Nephron (organoid): ENCODE measurements at regions not wholly inside any gene's neighbourhood (a gene's known extent, or its start where the extent isn't known, plus 50 kb on each side); places are given as distances from the start of the nearest gene placed in this dataset.

Source experiments
- H3K27ac Mint-ChIP-seq, 3 experiments: 2 replicates each; pipeline ENCODE4 v1.8.0; 2020; ENCODE audit warnings: mixed read lengths in 3 of 3, mild to moderate bottlenecking in 2 of 3, moderate library complexity in 1 of 3
- H3K27me3 Mint-ChIP-seq: 2 replicates; pipeline ENCODE4 v1.8.0; 2021; ENCODE audit warnings: low read depth, mild to moderate bottlenecking, moderate library complexity, mixed read lengths
- H3K36me3 Mint-ChIP-seq: 2 replicates; pipeline ENCODE4 v1.8.0; 2020; ENCODE audit warnings: low read depth, mixed read lengths
- H3K4me1 Mint-ChIP-seq: 2 replicates; pipeline ENCODE4 v1.8.0; 2020; ENCODE audit warnings: mixed read lengths
- H3K4me3 Mint-ChIP-seq, 3 experiments: 2 replicates each; pipeline ENCODE4 v1.8.0; 2020; ENCODE audit warnings: mild to moderate bottlenecking in 3 of 3, mixed read lengths in 3 of 3, moderate library complexity in 2 of 3
- H3K9me3 Mint-ChIP-seq: 2 replicates; pipeline ENCODE4 v1.8.0; 2020; ENCODE audit warnings: mixed read lengths
- CTCF ChIP-seq, 3 experiments: fragments of 200-600 bp; sonication (generic); IDR thresholded peaks; one replicate each; pipeline ENCODE4 v1.5.0; 2021; ENCODE audit warnings: antibody characterized with exemption in 3 of 3; ENCODE audit not compliant: unreplicated experiment in 3 of 3

- no peak overlapping the region for H3K4me3 Mint-ChIP-seq
- no peak for TF ChIP-seq CTCF (IDR thresholded peaks at IDR 0.05; ENCODE audit: unreplicated experiment in 3 of 3)
- no peaks in the 10 kb centered on the region for H3K36me3 Mint-ChIP-seq
- H3K9me3 Mint-ChIP-seq = peaks cover 4% of the 10 kb centered on the region
- no peaks in the 10 kb centered on the region for H3K27me3 Mint-ChIP-seq
- H3K27ac Mint-ChIP-seq = peak overlapping the region in 2 of 3 experiments; percentile 50 to 63
- H3K4me1 Mint-ChIP-seq = peaks cover 19% of the 10 kb centered on the region
These were observed 131.6 kb upstream of the NEDD9 start for GRCh38 chr6:11363881-11364576.

GRCh38 chr6:11362564-11362963, 130.1 kb upstream of the NEDD9 start:
- H3K27ac Mint-ChIP-seq = no peak overlapping the region
- TF ChIP-seq CTCF (IDR thresholded peaks at IDR 0.05; ENCODE audit: unreplicated experiment in 3 of 3) = no peak
- H3K4me3 Mint-ChIP-seq = no peak overlapping the region
- peaks cover 14% of the 10 kb centered on the region for H3K4me1 Mint-ChIP-seq
- peaks cover 4% of the 10 kb centered on the region for H3K9me3 Mint-ChIP-seq
- H3K27me3 Mint-ChIP-seq = no peaks in the 10 kb centered on the region
- H3K36me3 Mint-ChIP-seq = no peaks in the 10 kb centered on the region

GRCh38 chr6:11358904-11359830, 126.7 kb upstream of the NEDD9 start:
- Mint-ChIP-seq H3K4me3 (no peak overlapping the region), H3K9me3 (peaks cover 4% of the 10 kb centered on the region), H3K36me3 (no peaks in the 10 kb centered on the region), H3K27ac (no peak overlapping the region), H3K27me3 (no peaks in the 10 kb centered on the region), H3K4me1 (peaks cover 1% of the 10 kb centered on the region)
- TF ChIP-seq CTCF (IDR thresholded peaks at IDR 0.05; ENCODE audit: unreplicated experiment in 3 of 3) = no peak

- Mint-ChIP-seq H3K9me3 (peaks cover 4% of the 10 kb centered on the region), H3K27ac (peak overlapping the region in 2 of 3 experiments; percentile 17 to 32), H3K36me3 (no peaks in the 10 kb centered on the region), H3K4me3 (no peak overlapping the region), H3K4me1 (peaks cover 8% of the 10 kb centered on the region), H3K27me3 (no peaks in the 10 kb centered on the region)
- no peak for TF ChIP-seq CTCF (IDR thresholded peaks at IDR 0.05; ENCODE audit: unreplicated experiment in 3 of 3)
These were observed 124.8 kb upstream of the NEDD9 start for GRCh38 chr6:11357285-11357684.

GRCh38 chr6:11356404-11357155, 124.1 kb upstream of the NEDD9 start:
- H3K4me1 Mint-ChIP-seq = peaks cover 8% of the 10 kb centered on the region
- H3K9me3 Mint-ChIP-seq = peaks cover 4% of the 10 kb centered on the region
- H3K27ac Mint-ChIP-seq = peak overlapping the region in 2 of 3 experiments; percentile 17 to 32
- H3K36me3 Mint-ChIP-seq = no peaks in the 10 kb centered on the region
- H3K27me3 Mint-ChIP-seq = no peaks in the 10 kb centered on the region
- no peak overlapping the region for H3K4me3 Mint-ChIP-seq
- TF ChIP-seq CTCF (IDR thresholded peaks at IDR 0.05; ENCODE audit: unreplicated experiment in 3 of 3) = no peak
